K562 (cell line): ENCODE measurements at regions not wholly inside any gene's neighbourhood (a gene's known extent, or its start where the extent isn't known, plus 50 kb on each side); places are given as distances from the start of the nearest gene placed in this dataset.

Experiments
- ATAC-seq: fragments of 200-7000 bp; cut with Tn5 transposase; 3 replicates; pipeline ENCODE4 v1.9.1; 2020; ENCODE audit warnings: moderate library complexity
- BruUV-seq: library from RNA; stranded (reverse); fragments of 400-500 nt; replicated peaks from 2 replicates; lab custom pipeline; 2021; lab: Mats Ljungman, UMichigan
- CTCF ChIA-PET: fragments of 300-600 bp; formaldehyde crosslinking; extraction: SDS; loops from one replicate; lab custom pipeline; 2021; ENCODE audit warnings: low intra/inter-chr PET ratio; lab: Yijun Ruan, JAX
- POLR2A ChIA-PET: fragments of 300-600, 350-650 bp; sonication (Branson Sonifier 250); formaldehyde crosslinking; extraction: SDS; loops from one replicate; lab custom pipeline; 2021; ENCODE audit warnings: antibody characterized with exemption, inconsistent platforms; lab: Yijun Ruan, JAX
- DNase-seq, 4 experiments: peaks; one replicate each; pipeline versions ENCODE4 v3.0.0 to v3.0.0-alpha.2; 2011 to 2018; ENCODE audit warnings: low spot score in 3 of 4, mixed read lengths in 3 of 4; ENCODE audit errors: extremely low read depth in 1 of 4
- FAIRE-seq: peaks from 2 replicates; lab custom pipeline; 2011; peaks lifted over from hg19 to GRCh38; lab: Jason Lieb, UNC
- H2AFZ ChIP-seq: 2 replicates; pipeline ENCODE4 v1.6.0; 2011; ENCODE audit warnings: low read depth, low read length, control low read depth, inconsistent platforms
- H3K27ac ChIP-seq: fragments of 200-600 bp; 3 replicates; pipeline ENCODE4 v1.8.0; 2011; ENCODE audit warnings: low read depth, mild to moderate bottlenecking, control low read depth, inconsistent platforms, low read length, moderate library complexity, mixed read lengths; ENCODE audit errors: extremely low read depth
- H3K27me3 ChIP-seq, 2 experiments: fragments of 300-600 bp in 1 of 2; 2 replicates in 1 of 2; 3 replicates in 1 of 2; pipeline versions ENCODE4 v1.6.0 to v1.8.0; 2011; ENCODE audit warnings: inconsistent platforms in 2 of 2, low read length in 2 of 2, mild to moderate bottlenecking in 1 of 2, mixed read lengths in 1 of 2, moderate library complexity in 1 of 2; ENCODE audit not compliant: control insufficient read depth in 2 of 2, insufficient read depth in 2 of 2
- H3K36me3 ChIP-seq: fragments of 300-600 bp; 3 replicates; pipeline ENCODE4 v1.8.0; 2011; ENCODE audit warnings: mild to moderate bottlenecking, low read length, inconsistent platforms; ENCODE audit not compliant: control insufficient read depth, insufficient read depth
- H3K4me1 ChIP-seq, 2 experiments: fragments of 200-600 bp in 1 of 2; replicated peaks in 1 of 2; 2 replicates in 1 of 2; 3 replicates in 1 of 2; pipeline versions ENCODE4 v1.5.1 to v1.8.0; 2011; ENCODE audit warnings: inconsistent platforms in 2 of 2, low read length in 2 of 2, mild to moderate bottlenecking in 1 of 2, mixed read lengths in 1 of 2, moderate library complexity in 1 of 2; ENCODE audit not compliant: control insufficient read depth in 2 of 2, insufficient read depth in 2 of 2
- H3K4me2 ChIP-seq: 2 replicates; pipeline ENCODE4 v1.6.1; 2011; ENCODE audit warnings: low read length, control low read depth, inconsistent platforms, mixed read lengths; ENCODE audit not compliant: insufficient read depth
- H3K4me3 ChIP-seq: fragments of 200-600 bp; sonication (generic), shearing (Covaris generic); 2 replicates; pipeline ENCODE4 v1.5.1; 2016; ENCODE audit warnings: control low read depth, inconsistent platforms
- H3K79me2 ChIP-seq: fragments of 200-600 bp; 3 replicates; pipeline ENCODE4 v1.8.0; 2011; ENCODE audit warnings: low read length, inconsistent platforms; ENCODE audit not compliant: control insufficient read depth, insufficient read depth
- H3K9ac ChIP-seq, 2 experiments: 2 replicates each; pipeline versions ENCODE4 v1.6.0 to v1.6.1; 2011; ENCODE audit warnings: low read depth in 2 of 2, low read length in 2 of 2, control low read depth in 1 of 2, inconsistent platforms in 1 of 2, mild to moderate bottlenecking in 1 of 2, mixed read lengths in 1 of 2; ENCODE audit not compliant: insufficient read depth in 1 of 2
- H3K9me1 ChIP-seq: one replicate; pipeline ENCODE4 v1.6.0; 2011; ENCODE audit warnings: inconsistent platforms, mild to moderate bottlenecking, low read length, moderate library complexity; ENCODE audit not compliant: control insufficient read depth, insufficient read depth
- H3K9me3 ChIP-seq: replicated peaks from 2 replicates; pipeline ENCODE4 v1.5.1; 2011; ENCODE audit warnings: low read depth, low read length, inconsistent platforms; ENCODE audit not compliant: control insufficient read depth, insufficient read depth
- H4K20me1 ChIP-seq: replicated peaks from 2 replicates; pipeline ENCODE4 v1.6.1; 2011; ENCODE audit warnings: low read length, inconsistent platforms, mixed read lengths; ENCODE audit not compliant: control insufficient read depth, insufficient read depth
- EGR1 ChIP-seq: fragments of 450-650 bp; conservative IDR thresholded peaks from 2 replicates; pipeline ENCODE4 v1.6.1; 2017; ENCODE audit warnings: mild to moderate bottlenecking
- ELK3 ChIP-seq: fragments of 450-650 bp; formaldehyde crosslinking; IDR thresholded peaks from 2 replicates; pipeline ENCODE4 v1.4.0; 2020; ENCODE audit warnings: mild to moderate bottlenecking
- FOXJ3 ChIP-seq: sonication (generic); formaldehyde crosslinking; IDR thresholded peaks from 2 replicates; pipeline ENCODE4 v1.4.0; 2020; ENCODE audit warnings: mild to moderate bottlenecking, missing genetic modification reagents
- GMEB1 ChIP-seq: fragments of 250-450 bp; sonication (Bioruptor Pico); IDR thresholded peaks from 2 replicates; pipeline ENCODE4 v1.4.0; 2020; ENCODE audit warnings: mild to moderate bottlenecking
- MAFF ChIP-seq: IDR thresholded peaks from 2 replicates; pipeline ENCODE4 v1.6.1; 2012; ENCODE audit warnings: low read length, improper control_type of control experiment
- RBM22 ChIP-seq: fragments of 200-400 bp; formaldehyde crosslinking; IDR thresholded peaks from 2 replicates; pipeline ENCODE4 v1.6.1; 2018; ENCODE audit warnings: low read length, low read depth; ENCODE audit not compliant: poor library complexity, severe bottlenecking
- ZBTB12 ChIP-seq: fragments of 250-450 bp; sonication (Bioruptor Pico); IDR thresholded peaks from 2 replicates; pipeline ENCODE4 v1.4.0; 2020
- ZNF217 ChIP-seq: sonication (generic); formaldehyde crosslinking; IDR thresholded peaks from 2 replicates; pipeline ENCODE4 v1.8.0; 2022; ENCODE audit warnings: mild to moderate bottlenecking, missing genetic modification reagents
- ZNF224 ChIP-seq: sonication (generic); formaldehyde crosslinking; IDR thresholded peaks from 2 replicates; pipeline ENCODE4 v1.8.0; 2022; ENCODE audit warnings: mild to moderate bottlenecking, missing genetic modification reagents
- ZNF668 ChIP-seq: fragments of 250-450 bp; sonication (Bioruptor Pico); IDR thresholded peaks from 2 replicates; pipeline ENCODE4 v1.8.0; 2022; ENCODE audit warnings: mild to moderate bottlenecking, inconsistent platforms
- WGBS: fragments of 100-300 bp; shearing (Covaris generic); methylation state at CpG from one replicate; pipeline ENCODE4 v1.1.6; 2016; ENCODE audit warnings: low coverage, mixed read lengths; ENCODE audit not compliant: insufficient coverage; ENCODE audit errors: missing lambda C conversion rate; 5-methylcytosine and 5-hydroxymethylcytosine counted together
- in situ Hi-C: fragments of 300-500 bp; cut with MboI; formaldehyde crosslinking; loops from 4 replicates; pipeline ENCODE4 v1.15.0; 2018; ENCODE audit warnings: inconsistent platforms, mixed read lengths
- intact Hi-C: fragments of 100-400 bp; cut with micrococcal nuclease; formaldehyde crosslinking; loops from 2 replicates; pipeline ENCODE4 v1.14.2; 2022

- Histone ChIP-seq H3K4me3 (no peak overlapping the region), H2AFZ (no peak overlapping the region)
- TF ChIP-seq ZBTB12 (CRISPR knock-in tag): no peak
- no peak for TF ChIP-seq MAFF
- no peak for TF ChIP-seq FOXJ3 (CRISPR knock-in tag)
- TF ChIP-seq ZNF217 (CRISPR knock-in tag): no peak
- TF ChIP-seq ZNF668 (CRISPR knock-in tag): no peak
- TF ChIP-seq EGR1: no peak
- no peak for TF ChIP-seq RBM22
- TF ChIP-seq ZNF224 (CRISPR knock-in tag): no peak
- no peak for TF ChIP-seq GMEB1
- TF ChIP-seq ELK3 (CRISPR knock-in tag): no peak
- TF ChIP-seq, all 486 proteins: peak for 0
- Histone ChIP-seq H3K36me3 (no peaks in the 10 kb centered on the region), H4K20me1 (no peaks in the 10 kb centered on the region), H3K9me1 (no peaks in the 10 kb centered on the region), H3K27me3 (peaks cover 18 to 35% of the 10 kb centered on the region in 2 experiments; a peak in 4 of 5 replicates), H3K9ac (no peak overlapping the region), H3K9me3 (no peaks in the 10 kb centered on the region), H3K4me2 (no peak overlapping the region), H3K79me2 (no peaks in the 10 kb centered on the region), H3K4me1 (no peaks in the 10 kb centered on the region), H3K27ac (no peak overlapping the region)
- ATAC-seq: no peak
- in situ Hi-C loops: no loop called here
- ChIA-PET CTCF (no interaction called here), POLR2A (interaction anchor here (0.7 to 1.8 kb wide), 4 partner anchors 10 to 204 kb away, joined by 3 to 5 read pairs (median 4); no protein-coding TSS in a partner anchor)
- BruUV-seq: no TSS peak
- FAIRE-seq: no peak
- WGBS: 3% methylated on average over 5 of the region's 5 CpGs
- intact Hi-C loops: no loop called here
- DNase-seq: no peak
These were observed 71.3 kb upstream of the FOXC1 start for GRCh38 chr6:1538369-1538768.
